Limb (tissue), 2 donors: ENCODE measurements at regions not wholly inside any gene's neighbourhood (a gene's known extent, or its start where the extent isn't known, plus 50 kb on each side); places are given as distances from the start of the nearest gene placed in this dataset.
"Not testable (repeated sequence)": the region's sequence is repeated elsewhere in the genome, so short reads cannot be mapped to it uniquely, and the experiment has no call there.

ENCODE experiments used
- DNase-seq, 2 donors: peaks; one replicate each; pipeline ENCODE4 v3.0.0-alpha.2; 2016; ENCODE audit errors: extremely low spot score in 2 of 2

DNA sequence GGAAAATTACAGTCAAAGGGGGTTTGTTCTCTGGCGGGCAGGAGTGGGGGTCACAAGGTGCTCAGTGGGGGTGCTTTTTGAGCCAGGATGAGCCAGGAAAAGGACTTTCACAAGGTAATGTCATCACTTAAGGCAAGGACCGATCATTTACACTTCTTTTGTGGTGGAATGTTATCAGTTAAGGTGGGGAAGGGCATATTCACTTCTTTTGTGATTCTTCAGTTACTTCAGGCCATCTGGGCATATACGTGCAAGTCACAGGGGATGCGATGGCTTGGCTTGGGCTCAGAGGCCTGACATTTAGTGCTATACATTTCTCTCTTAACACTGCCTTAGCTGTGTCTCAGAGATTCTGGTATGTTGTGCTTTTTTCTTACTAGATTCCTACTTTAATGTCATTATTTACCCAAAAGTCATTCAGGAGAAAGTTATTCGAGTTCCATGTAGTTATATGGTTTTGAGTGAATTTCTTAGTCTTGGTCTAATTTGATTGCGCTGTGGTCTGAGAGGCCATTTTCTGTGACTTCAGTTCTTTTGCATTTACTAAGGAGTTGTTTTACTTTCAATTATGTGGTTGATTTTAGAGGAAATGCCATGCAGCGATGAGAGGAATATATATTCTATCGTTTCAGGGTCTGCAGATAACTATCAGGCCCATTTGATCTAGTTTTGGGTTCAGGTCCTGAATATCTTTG is 416.2 kb upstream of the EPHA7 start:
- DNase-seq, result not testable (repeated sequence)

DNA sequence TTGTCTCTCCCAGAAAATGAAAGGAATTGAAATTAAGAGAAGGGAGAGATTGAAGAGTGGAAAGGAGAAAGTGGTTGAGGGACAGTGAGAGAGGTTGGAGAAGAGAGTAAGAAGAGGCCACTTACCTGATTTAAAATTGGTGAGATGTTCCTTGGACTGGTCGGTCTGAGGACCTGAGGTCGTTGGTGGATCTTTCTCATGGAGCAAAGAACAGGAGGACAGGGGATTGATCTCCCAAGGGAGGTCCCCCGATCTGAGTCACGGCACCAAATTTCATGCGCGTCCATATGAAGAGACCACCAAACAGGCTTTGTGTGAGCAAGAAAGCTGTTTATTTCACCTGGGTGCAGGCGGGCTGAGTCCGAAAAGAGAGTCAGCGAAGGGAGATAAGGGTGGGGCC is 415.7 kb upstream of the EPHA7 start:
- not testable (repeated sequence) for DNase-seq

DNA sequence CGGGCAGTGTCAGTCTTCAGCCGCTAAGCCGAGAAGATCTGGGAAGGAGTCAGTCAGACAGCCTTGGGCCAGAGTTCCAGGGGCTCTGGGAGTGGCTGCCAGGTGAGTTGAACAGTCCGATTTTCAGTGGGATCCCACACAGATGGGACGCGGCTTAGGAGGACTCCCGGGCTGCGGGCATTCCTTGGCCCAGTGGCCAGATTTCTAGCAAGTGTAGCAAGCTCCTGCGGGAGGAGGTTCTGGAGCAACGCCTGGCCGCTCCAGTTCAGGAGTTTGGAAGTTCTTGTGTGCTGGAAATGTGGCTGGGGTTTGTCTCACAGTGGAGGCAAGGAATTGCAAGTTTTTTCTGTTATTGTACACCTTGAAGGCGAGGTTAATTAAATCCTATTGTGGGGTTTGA is 414.0 kb upstream of the EPHA7 start:
- DNase-seq, result not testable (repeated sequence)

DNA sequence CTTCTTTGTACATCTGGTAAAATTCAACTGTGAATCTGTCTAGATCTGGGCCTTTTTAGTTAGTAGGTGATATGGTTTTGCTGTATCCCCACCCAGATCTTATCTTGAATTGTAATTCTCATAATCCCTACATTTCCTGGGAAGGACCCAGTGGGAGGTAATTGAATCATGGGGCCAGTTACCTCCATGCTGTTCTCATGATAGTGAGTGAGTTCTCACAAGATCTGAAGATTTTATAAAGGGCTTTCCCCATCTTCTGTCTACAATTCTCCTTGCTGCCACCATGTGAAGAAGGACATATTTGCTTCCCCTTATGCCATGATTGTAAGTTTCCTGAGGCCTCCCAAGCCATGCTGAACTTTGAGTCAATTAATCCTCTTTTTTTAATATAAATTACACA is 410.4 kb upstream of the EPHA7 start:
- DNase-seq, result not testable (repeated sequence)

DNA sequence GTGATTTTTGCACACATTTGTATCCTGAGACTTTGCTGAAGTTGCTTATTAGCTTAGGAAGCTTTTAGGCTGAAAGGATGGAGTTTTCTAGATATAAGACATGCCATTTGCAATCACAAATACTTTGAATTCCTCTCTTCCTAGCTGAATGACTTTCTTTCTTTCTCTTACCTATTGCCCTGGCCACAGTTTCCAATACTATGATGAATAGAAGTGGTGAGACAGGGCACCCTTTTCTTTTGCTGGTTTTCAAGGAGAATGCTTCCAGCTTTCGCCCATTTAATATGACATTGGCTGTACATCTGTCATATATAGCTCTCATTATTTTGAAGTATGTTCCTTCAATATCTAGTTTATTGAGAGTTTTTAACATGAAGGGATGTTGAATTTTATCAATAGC is 409.6 kb upstream of the EPHA7 start:
- DNase-seq, result no peak

DNA sequence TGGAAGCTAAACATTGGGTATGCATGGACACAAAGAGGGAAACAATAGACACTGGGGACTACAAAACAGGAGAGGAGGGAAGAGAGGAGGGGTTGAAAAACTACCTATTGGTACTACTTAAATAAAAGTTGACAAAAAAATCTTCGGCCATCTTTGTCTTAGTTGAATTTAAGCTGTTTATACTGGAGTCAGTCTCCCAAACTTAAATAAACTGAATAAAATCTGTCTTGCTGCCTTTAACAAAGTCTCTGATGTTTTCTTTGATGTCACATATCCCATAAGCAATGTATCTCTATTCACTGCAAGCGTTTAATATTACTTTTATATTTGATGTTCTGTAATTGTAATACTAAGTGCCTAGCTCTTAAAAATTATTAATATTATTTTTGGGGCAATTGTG is 409.2 kb upstream of the EPHA7 start:
- no peak for DNase-seq

DNA sequence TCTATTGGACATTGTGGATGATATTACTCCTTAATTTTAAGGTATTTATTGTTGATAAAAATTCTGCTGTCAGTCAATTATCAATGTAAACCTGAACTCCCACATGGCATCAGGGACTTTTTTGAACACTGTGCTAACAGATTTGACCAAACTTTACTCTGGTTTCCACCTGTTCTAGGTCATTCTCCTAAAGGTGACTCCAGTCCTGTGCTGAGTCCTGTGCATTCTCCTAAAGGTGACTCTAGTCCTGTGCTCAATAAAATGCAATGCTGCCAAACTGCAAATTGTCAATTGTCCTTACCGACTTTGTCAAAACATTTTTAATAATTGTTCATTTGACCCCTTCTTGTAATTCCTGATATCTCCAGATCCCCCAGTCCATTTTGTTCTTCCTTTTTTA is 408.4 kb upstream of the EPHA7 start:
- no peak for DNase-seq

DNA sequence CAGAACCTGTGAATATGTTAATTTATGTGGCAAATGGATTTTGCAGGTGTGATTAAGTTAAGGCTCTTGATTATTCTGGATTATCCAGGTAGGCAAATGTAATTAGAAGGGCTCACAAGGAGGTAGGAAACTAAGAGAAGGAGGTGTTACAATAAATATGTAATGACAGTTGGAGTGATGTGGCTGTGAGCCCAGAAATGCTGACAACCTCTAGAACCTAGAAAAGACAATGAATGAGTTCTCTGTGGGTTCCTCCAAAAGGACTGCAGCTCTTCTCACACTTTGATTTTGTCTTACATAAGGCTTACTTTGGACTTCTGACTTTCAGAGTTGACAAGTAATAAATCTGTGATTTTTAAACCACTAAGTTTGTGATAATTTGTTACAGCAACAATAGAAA is 406.6 kb upstream of the EPHA7 start:
- DNase-seq, result no peak

DNA sequence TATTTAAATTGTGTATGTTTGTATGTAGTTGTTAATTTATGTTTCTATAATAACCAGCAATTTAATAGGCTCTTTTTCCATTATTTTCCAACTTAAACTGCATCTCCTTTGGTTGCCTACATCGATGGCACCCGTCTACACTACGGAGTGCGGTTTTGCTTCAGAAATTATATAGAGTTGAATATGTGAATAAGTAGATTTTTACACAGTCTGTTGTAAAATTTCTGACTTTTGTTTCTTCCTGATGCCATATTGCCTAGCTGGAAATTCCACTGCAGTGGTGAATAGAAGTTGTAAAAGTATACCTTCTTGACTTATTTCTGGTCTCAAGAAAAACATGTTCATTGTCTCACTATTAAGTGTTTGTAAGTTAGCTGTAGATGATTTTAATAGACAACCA is 404.1 kb upstream of the EPHA7 start:
- DNase-seq, result no peak

DNA sequence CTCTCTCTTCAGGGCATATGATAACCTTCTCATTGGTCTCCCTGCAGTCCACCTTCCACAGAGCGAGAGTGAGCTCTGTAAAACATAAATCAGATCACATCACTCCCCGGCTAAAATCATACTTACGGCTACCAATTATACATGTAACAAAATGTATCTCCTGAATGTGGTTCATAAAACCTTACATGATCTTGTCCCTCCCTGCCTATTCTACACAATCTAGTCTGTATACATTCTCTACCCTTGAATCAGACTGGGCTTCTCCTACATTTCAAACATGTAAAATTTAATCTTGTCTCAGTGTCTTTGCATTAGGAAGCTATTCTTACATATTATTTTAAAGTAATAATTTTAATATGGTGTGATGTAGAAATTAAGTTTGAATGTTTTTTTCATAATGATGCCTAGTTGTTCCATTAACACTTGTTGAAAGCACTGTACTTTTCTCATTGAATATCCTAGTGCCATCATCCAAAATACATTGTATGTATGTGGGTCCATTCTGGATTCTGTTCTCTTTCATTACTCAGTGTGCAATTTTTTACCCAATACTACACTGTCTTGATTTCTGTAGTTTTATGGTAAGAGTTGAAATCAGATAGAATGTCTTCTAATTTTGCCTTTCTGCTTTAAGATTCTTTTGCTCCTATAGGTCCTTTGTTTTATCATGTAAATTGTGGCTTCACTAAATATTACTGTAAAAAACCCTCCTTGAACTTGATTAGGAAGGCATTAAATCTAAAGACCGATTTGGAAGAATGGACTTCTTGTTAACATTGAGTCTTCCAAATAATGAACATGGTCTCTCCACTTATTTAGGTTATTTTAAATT is 403.3 kb upstream of the EPHA7 start:
- no peak for DNase-seq

DNA sequence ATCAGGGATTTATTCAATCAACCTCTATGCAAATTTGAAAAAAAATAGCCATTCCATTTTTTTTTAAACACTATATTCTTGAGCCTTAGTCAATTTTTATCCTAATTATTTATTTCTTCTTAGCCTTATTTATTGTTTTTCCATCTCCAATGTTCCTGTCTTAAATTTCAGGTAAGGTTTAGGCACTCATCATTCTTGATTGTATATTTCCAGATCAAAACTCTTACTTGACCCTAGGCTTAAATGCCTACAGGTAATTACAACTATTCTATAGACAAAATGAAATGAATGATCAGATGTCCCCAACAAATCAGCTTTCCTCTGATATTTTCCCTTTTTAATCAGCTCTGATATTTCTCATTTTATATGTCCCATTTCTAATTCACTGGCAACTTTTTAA is 402.6 kb upstream of the EPHA7 start:
- DNase-seq, result no peak

DNA sequence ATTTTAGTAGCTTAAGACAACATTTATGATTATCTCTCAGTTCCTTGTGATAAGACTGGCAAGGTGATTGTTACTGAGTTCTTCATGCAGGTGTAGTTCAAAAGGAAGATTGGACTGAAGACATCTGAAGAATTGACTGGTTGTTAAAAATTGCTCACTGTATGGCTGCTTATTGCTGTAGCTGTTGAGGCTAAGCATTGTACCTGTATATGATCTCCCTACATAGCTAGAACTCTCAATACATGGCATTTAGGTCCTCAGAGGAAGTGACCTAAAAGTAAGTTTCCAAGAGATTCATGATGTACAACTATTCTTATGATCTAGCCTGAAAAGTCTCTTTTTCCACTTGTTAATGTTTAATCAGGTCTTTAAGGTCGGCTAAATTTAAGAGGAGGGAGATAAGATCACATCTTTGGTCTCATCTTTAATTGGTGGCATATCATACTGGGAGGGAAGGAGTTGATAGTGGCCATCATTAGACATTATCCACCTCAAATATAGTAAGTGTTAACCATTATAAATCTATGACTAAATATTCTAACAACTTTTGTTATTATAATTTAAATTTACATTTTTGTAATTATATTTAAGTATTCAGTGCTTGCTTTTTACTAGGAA is 401.2 kb upstream of the EPHA7 start:
- no peak for DNase-seq

DNA sequence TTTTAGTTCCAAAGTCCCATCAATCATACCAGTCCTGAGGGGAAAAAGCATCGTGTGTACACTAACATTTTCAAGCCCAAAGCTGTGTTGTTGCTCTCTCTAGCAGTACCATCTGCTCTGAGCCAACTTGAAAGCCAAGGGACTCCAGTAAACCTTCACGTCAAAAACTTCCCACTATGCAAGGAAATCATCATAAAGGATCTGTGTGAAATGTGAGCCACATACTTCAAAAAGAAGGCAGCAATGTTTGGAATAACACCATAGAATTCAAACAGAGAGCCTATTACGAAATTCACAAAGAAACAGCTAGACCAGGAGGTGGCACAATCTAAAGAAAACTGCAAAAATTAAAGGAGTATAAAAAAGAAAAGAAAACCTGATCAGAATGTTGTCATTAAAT is 399.8 kb upstream of the EPHA7 start:
- DNase-seq, result no peak

DNA sequence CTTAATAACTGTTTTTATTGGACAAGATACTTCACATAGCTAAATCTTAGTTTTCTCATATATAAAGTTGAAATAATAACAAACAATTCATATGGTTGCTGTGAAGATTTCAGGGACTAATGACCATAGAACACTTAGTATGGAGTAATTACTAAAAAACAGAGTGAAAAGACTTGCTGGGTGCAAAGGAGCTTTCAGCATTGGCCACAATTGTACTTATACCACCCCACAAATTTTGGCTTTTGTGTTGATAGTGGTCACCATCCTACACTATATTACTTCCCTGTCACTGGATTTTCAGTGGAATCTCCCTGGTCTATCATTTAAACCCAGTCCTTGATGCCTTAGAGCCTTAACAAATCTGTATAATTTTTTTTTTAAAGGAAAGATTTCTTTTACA is 398.6 kb upstream of the EPHA7 start:
- DNase-seq, result no peak

DNA sequence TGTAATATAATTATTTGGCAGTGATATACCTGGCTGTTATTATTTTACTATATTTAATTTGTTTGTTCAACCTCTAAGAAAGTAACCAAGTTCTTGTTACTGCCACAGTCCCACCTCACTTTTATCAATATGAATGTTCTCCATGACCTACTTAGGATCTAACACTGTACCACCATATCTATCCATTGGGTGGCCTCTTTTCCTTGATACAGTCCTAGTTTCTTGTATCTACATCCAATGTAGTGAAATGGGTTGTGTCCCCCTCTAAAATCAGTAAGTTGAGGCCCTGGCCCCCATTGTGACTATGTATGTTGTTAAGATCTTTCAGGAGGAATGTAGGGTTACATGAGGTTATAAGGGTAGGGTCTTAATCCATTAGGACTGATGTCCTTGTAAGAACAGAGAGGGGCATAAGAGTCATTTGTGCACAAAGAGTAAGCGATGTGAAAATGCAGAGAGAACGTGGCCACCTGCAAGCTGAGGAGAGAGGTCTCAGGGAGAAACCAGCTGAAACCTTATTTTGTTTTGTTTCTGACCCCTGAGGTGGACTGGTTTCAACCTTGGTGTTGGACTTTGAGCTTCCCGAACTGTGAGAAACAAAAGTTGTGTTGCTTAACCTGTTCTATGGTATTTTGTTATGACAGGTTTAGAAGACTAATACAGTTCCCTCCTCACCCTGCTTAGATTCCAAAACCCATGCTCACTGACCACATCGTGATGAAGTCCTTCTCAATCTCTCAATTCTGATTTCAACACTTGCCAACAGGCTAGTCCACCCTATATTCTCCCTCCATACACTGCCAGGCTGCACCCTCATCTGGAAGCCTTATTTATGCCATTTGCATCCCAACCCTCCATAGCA is 387.3 kb upstream of the EPHA7 start:
- no peak for DNase-seq

DNA sequence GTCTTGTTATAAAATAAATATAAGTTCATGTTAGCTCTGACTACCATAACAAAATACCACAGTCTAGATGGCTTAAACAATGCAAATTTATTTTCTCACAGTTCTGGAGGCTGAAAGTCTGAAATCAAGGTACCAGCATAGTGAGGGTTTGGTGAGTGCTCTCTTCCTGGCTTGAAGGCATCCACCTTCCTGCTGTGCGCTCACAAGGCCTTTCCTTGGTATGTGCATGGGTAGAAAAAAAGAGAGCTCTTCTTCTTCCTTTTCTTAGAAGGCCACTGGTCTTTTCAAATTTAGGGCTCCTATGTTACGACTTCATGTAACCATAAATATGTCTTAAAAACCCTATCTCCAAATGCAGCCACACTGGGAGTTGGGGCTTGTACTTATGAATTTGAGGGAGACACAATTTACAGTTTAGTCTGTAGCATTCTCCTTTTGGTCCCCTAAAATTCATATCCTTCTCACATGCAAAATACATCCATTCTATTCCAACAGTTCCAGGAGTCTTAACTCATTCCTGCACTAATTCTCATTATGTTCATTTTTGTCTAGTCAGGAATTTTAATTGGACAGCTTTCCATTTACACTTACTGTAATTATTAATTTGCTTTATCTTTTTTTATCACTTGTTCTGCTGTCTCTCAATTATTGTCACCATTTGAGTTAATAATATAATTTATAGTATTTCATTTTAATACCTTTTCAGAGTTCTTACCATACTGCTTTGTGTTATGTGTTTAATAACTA is 381.9 kb upstream of the EPHA7 start:
- no peak for DNase-seq

DNA sequence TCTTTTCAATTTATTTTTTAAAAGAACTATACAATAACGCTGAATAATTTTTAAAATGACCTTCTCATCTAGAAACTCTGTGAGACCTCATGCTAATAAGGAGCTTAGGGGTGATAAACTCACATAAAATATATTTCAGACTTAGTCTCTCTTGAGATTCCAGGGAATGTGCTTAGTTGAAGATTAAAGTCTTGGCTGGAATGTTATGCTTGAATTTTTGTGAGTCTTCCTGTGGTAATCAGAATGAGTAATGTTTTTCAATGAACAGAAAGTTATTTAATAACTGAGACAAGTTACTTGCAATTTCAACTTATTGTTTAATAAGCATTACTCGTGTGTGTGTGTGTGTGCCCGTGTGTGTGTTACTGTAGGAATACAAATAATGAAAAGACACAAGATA is 379.9 kb upstream of the EPHA7 start:
- DNase-seq, result no peak

DNA sequence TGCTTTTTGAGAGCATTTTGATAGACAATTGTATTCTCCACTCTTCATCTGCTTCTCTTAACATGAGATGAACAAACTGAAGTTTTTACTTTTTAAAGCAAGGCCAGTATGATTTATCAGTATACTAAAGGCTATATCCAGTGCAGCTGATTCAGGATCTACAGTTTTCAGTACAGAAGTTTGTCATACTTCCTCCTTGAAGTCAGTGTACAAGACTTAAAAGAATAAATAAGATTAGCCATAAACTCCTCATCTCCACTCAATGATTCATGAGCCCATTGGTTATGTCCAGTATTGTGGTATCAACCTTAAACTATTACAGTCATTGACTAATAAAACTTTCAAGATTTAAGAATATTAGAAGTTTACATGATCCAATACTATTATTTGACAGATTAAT is 374.8 kb upstream of the EPHA7 start:
- no peak for DNase-seq

DNA sequence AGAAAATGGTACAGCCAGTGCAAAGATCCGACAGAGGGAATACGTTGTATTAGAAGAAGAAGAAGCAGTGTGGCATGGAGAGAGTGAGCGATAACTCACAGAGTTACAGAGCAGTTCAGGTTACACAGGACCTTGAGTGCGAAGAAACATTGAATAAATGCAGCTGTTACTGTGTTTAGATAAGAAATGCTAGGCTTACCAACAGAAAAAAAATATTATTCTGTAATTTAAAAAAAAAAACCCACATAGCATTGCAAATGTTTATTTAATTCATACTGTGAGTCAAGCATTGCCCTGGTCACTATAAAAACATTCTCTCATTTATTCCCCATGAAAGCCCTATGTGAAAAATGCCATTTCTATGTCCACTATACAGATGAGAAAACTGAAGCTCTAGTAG is 373.4 kb upstream of the EPHA7 start:
- DNase-seq, result no peak

DNA sequence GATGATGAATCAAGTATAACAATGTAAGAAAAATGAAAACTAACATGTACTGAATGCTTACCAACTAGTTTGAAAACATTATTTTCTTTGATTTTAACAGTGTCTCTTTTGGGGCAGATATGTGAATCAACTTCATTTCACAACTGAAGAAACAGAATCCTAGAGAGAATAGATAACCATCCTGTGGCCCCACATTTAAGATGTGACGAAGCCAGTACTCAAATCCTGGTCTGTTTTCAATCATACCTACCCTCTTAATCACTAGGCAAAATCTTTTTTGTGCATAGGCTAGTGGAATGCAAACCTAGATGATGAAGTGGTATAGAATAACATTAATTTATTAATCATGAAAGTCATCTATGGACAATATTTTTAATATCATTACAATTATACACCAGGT is 371.6 kb upstream of the EPHA7 start:
- no peak for DNase-seq

DNA sequence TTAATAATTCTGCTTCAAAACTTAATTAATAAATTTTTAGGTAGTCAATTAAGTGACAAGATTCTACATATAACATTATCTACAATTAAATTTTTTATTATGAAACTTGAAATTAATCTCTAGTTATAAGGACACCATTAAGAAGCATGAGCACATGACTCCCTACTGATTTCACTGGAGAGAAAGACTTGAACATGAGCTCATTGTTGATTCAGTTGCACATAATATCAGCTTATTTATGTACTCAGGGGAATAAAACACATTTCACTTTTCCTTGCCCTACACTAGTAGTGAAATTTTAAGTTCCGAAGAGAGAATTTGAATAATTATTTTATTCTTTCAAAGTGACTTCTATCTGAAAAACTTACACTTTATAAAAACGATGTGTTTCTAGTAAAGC is 370.2 kb upstream of the EPHA7 start:
- no peak for DNase-seq
